ENCODE measurements at regions not wholly inside any gene's neighbourhood (a gene's known extent, or its start where the extent isn't known, plus 50 kb on each side); places are given as distances from the start of the nearest gene placed in this dataset.

DNA sequence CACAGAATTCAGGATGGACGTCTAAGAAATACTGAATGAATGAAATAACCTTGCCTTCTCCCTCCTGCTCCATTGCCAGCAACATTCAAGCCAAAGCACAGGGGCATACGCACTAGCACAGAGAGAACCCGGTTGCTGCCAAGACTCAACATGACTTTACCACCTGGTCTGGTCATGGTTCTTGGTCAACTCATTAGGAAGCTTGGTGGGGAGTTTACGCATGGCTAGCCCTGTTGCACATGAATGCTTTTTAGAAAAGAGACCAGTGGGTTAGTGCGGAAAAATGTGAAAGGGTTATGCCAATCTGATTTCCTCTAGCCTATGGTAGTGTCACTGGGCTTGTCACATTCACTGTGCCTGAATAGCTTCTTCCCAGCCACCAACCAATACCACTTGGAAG, 187.6 kb upstream of the NEBL start:
- DNase-seq (ENCODE audit: low read depth), result no peak

DNA sequence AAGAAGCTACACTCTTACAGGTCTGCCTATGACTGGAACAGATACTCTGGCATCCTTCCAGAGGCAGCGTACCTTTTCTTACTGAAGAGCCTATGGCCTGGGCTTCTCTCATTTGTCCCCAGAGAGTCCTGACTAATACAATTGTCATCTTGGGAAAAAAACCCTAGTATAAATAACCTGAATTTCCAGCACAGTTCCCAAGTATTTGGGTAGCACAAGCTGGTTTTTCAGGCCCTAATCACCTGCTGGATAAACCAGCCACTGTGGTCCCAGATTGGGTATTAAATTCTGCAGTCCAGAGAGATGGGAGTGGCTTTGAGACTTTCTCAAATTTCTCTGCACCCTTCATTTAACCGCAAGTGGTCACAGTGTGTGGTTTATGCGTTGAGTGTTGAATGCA, 186.8 kb upstream of the NEBL start:
- no peak for DNase-seq (ENCODE audit: low read depth)

DNA sequence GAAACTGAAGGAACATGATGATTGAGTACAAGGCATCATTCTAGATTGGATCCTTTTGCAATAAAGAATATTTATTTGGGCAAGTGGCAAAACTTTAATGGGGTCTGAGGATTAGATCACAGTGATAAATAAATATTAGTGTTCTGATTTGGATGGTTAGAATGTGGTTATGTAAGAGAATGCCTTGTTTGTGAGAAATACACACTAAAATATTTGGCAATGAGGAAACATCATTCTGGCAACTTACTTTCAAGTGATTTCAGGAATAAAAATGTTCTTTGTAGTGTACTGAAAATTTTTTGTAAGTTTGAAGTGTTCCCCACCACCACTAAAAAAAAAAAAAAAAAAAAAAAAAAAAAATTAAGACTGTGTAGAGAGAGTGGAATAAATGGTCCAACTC, 185.1 kb upstream of the NEBL start:
- no peak for DNase-seq (ENCODE audit: low read depth)

DNA sequence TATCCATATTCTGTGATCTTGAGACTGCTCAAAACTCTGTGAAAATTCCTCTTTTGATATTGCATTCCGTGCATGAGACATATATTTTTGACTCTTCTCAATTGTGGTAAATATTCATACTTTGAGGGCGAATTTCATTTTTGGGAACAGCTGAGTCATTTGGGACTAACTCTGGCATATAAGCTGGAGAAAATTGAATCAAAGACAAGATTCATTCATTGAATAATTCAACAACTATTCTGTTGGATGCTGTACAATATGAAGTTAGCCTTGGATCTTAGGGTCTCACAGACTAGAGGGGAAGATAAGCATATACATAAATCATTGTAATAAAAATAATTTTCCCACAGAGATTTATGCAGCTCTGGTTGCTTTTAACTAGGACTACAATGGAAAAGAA, 183.2 kb upstream of the NEBL start:
- DNase-seq (ENCODE audit: low read depth), result no peak

DNA sequence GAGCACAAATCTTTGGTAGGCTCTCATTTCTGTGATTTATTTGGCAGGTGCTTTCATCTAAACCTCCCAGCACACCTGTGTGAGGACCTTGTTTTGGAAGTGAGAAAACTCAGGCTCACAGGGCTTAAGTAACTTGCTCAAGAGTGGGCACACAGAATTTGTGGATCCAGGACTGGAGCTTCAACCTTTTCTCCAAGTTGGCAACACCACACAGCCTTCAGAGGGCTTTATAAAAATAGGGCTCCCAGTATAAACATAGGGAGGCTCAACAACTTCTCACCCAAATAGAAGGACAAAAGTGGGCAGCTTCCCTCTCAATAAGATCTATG, 182.2 kb upstream of the NEBL start:
- DNase-seq (ENCODE audit: low read depth), result no peak

DNA sequence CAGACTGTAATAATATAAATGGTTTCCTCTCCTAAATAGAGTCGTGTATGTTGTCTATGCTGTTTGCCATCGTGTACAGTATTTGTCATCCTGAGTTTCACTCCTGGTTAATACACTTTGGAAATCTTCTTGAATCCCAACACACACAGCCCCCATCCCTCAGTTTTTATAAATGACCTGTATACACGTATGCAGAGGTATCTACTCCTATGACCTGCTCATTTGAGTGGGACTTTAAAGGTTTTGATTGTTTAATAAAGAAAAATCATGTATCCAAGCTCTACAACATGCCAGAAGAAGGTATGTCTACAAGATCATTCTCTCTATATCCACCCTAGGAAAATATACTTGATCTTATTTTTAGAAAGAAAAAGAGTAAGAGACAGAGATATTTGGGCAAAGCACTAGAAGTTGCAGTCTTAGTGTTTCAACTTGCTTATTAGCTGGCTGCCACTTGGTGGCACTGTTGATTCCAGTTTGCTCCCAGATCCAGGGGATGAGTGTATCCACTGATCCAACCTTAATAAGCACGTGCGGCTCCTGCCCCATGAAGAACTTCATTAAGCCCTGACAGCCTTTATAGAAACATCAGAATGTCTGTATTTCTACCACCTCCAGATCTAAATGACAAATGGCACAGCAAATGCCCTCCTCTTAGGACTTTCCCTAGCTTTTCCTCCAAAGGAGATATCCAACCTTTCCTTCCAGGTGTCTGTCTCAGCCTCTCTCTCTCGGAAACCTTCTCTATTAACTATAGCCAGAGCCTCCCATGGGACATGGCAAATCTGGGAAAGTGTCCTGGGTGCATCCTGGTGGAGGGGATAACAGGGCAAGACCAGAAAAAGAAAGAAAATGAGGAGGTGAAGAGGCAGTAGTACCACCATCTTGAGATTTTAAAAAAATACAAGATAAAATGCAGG, 181.6 kb upstream of the NEBL start:
- no peak for DNase-seq (ENCODE audit: low read depth)

DNA sequence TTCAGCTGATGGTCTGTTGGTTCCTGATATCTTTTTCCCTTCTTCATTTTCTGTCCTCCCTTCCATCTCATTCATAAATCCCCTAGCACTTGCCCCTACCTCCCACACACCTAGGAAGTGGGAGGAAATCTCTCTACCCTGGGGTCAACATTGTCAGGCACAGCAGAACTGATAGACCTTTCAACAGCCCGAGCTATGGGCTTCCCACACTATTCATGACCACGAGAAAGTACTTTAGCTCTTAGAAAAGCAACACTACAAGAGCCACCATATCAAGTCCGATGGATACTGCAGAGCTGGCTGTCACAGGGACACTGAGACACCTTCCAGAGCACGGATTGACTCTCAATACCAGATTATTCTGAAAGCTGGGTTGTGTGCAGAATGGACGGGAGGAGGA, 180.6 kb upstream of the NEBL start:
- DNase-seq (ENCODE audit: low read depth), result no peak

DNA sequence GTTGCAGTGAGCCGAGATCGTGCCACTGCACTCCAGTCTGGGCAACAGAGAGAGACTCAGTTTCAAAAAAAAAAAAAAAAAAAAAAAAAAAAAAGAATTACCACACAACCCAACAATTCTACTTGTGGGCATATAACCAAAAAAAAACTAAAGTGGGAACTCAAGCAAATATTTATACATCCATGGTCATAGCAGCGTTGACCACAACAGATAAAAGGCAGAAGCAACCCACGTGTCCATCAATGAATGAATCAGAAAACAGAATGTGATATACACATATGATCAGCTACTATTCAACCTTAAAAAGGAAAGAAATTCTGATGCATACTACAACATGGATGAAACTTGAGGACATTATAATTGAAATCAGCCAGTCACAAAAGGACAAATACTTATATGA, 179.3 kb upstream of the NEBL start:
- DNase-seq (ENCODE audit: low read depth), result no peak

DNA sequence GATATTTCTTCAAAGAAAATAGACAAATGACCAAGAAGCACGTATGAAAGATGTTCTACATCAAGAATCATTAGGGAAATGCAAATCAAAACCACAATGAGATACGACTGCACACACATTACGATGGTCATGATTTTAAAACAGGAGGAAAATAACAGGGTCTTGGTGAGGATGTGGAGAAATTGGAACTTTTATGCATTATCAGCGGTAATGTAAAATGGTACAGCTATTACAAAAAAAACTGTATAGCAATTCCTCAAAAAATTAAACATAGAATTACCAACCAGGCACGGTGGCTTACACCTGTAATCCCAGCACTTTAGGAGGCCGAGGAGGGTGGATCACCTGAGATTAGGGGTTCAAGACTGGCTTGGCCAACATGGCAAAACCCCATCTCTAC, 178.8 kb upstream of the NEBL start:
- no peak for DNase-seq (ENCODE audit: low read depth)

DNA sequence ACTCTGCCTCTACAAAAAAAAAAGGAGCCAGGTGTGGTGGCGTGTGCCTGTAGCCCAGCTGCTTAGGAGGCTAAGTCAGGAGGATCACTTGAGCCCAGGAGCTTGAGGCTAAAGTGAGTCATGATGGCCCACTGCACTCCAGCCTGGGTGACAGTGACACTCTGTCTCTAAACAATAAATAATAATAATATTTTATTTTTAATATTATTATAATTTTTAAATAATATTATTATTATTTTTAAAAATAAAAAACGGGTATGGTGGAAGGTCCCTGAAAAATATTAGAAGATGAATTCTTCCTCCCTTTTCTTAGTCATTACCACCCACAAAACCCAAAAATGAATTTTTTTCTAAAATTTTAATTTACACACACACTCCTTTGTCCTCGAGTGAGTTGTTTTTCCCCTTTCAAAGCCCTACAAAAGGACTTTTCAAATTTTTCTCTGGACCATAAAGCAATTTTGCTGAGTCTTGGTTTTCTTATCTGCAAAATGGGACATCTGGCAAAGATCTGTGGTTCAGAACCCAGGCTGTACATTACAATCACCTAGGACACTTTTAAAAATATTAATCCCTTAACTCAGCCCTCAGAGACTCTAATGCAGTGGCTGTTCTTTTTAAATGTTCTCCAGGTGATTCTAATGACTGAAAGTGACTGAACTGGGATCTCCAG, 174.0 kb upstream of the NEBL start:
- DNase-seq (ENCODE audit: low read depth), result no peak

DNA sequence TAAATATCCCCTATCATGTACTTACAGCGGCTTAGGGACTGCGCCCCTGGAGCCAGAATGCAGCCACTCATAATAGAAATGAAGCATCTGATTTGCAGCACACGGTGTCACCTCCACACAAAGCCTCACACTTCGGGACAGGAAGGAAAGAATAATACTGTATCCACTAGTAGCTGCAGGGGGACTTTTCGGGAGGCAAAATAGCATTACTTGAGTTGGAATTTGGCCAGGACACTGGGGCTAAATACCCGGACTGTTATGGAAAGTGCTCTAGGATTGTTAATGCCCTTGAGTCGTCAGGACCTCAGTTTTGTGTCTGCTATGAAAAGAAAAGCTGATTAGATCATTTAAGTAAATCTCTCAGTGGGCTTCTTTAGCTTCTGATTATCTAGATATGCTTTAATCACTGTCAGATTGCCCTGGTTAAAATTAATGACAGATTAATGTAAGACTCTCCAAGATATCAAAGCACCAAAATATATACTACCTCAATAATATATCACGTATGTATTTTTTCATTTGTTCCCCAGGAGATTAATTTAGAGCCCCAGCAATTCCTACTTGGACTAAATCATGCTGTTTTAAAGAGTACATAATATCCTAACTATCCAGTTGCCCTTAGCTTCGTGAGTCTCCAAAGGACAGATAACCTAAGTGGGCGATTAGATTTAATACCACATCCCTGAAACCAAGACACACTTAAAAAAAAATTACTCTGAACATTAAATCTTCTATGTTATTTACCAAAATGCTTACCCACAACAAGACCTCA, 173.0 kb upstream of the NEBL start:
- no peak for DNase-seq (ENCODE audit: low read depth)

DNA sequence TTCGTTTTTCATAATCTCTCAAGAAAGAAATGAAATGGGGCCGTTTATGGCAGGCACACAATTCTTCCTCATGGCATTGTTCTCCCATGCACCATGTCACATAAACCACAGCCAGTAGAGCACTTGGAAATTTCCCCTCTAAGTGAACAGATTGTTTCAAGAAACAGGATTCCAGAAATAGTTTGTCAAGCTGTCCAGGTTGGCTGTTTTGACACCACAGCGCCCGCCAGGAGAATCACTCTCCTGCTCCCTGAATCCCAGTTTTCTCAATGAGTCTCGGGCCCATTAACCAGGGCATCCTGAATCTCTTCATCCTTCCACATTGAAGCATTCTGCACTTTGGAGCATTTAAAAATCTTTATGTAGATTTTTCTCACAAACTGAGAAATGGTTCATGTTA, 172.2 kb upstream of the NEBL start:
- no peak for DNase-seq (ENCODE audit: low read depth)

DNA sequence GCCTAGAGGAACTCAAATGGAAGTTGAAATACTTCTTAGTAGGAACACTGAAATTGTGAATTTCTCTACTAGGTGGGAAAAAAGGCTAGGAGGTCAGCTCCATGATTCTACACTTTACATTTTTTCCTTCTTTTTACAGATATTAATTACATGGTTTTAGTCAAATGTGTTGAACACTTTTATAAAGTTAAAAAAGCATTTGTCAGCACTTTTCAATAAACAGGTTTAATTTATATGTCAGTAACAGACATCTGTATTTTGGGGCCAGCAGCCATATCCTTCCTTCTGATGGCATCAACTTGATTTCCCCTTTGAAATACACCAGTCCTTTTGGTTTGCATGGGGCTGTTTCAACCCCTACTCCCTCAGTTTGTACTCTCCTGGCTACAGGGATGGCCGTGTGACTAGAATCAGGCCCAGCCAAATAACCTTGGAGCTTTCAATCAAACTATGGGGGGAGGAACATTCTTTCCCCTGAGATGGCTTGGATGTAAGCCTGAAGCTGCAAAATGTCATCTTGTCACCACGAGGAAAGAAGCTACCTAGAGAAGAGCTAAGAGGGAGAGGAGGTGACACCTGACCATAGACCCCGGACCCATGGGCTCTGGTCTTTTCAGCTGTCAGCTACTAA, 171.0 kb upstream of the NEBL start:
- DNase-seq (ENCODE audit: low read depth), result no peak

DNA sequence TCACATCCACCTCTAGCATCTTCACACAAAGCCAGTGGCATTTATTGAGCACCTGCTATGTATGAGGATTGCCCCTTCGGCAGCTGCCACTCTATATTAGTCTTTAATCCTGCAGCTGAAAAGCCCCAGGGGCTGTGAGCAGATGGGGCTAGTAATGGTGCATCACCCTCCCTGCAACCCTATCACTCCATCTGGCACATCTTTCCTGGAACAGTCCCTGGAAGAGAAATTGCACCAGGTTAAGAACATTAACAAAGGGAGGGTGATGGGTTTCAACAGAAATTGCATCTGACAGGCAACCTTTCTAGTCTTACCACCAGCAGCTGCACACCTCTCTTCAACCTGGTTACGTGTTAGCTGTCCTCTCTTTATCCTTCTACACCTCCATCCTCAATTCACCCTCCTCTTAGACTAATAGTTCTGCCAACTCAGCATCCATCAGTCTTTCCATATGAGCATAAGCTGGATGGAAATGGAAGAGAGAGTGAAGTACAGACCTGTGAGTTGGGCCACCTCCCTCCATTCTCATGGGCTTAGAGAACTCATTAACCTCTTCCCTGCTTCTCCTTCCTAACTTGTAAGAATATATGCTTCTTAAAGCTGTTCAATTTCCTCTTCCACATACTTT, 168.6 kb upstream of the NEBL start:
- no peak for DNase-seq (ENCODE audit: low read depth)

DNA sequence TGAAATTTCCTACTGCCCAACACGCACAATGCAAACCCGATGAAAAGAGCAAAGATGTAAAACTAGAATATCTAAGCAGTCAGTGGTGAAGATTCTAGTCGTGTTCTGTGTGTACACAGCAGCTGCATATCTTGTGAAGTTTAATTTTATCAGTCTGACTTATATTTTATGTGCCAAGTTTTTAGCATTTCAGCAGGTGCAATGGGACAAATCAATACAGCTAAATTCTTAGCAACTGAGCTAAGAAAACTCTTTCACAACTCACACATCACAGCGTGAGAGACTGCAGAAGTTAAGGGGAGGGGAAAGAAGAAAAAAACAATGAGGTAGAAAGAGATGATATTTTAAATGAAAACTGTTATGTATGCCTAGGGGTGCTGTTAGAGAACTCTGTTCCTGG, 164.9 kb upstream of the NEBL start:
- DNase-seq (ENCODE audit: low read depth), result no peak

DNA sequence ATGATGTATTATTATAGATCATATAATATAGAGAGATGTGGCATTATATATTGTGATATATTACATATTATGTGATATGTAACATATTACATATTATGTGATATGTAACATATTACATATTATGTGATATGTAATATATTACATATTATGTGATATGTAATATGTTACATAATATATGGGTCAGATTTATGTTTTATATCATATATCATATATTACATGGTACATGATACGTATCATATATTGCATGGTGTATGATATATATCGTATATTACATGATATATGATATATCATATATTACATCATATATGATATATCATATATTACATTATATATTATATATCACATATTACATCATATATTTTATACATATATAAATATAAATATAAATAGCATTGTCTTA, 164.1 kb upstream of the NEBL start:
- DNase-seq (ENCODE audit: low read depth), result no peak

DNA sequence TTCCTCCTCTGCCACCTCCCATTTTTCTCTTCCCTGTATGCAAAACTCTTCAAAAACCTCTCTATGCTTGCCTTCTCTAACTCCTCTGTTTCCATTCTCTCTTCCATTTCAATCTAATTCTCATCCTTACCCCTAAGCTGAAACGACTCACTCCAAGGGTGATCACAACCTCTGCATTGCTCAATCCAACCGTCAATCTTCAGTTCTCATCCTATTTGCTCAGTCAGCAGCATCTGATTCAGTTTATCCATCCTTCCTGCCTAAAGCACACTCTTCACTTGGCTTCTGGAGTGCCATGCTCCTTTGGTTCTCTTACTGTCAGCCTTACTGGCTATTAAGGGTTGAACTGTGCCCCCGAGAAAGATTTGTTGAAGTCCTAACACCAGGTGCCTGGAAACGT, 163.5 kb upstream of the NEBL start:
- no peak for DNase-seq (ENCODE audit: low read depth)

DNA sequence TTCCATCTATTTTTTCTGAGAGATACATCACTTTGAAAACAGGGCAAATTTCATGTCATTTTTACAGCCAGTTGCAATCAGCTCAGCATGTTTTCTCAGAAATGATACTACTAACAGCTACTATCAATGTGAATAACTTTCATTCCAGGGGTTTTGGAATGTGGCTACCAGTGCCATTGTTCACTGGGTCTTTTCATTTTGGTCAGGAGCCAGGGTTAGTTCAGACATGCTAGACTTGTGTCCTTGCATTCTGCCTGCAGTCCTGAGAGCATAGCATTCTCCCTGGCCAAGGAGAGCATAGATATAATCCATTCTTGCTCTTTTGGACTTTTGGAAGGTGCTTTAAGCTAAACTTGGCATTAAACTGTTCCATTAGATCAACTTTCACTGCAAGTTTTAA, 160.9 kb upstream of the NEBL start:
- no peak for DNase-seq (ENCODE audit: low read depth)

DNA sequence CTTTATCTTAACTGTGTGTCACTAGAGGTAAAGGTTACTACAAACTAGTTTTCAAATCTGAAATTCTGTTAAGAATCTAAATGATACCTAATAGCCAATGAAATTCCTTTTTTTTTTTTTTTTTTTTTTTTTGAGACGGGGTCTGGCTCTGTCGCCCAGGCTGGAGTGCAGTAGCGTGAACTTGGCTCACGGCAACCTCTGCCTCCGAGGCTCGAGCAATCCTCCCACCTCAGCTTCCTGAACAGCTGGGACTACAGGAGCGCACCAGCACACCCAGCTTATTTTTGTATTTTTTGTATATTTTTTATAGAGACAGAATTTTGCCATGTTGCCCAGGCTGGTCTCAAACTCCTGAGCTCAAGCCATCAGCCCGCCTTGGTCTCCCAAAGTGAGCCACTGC, 160.3 kb upstream of the NEBL start:
- DNase-seq (ENCODE audit: low read depth), result no peak

DNA sequence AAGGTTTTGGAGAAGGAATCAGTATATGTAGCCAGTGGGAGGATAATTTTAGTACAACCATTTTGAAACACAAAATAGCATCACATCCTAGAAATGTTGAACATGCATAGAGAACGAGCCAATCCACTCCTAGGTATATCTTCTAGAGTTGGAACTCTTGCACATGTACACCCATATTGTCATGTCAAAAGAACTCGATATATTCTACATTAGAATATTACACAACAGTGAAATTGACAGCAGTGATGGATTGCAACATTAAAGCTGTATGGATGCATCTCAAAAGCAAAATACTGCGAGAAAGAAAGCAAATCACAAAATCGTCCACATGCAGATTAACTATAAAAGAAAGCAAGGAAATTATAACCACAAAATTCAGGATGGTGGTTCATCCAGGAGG, 159.3 kb upstream of the NEBL start:
- no peak for DNase-seq (ENCODE audit: low read depth)

DNA sequence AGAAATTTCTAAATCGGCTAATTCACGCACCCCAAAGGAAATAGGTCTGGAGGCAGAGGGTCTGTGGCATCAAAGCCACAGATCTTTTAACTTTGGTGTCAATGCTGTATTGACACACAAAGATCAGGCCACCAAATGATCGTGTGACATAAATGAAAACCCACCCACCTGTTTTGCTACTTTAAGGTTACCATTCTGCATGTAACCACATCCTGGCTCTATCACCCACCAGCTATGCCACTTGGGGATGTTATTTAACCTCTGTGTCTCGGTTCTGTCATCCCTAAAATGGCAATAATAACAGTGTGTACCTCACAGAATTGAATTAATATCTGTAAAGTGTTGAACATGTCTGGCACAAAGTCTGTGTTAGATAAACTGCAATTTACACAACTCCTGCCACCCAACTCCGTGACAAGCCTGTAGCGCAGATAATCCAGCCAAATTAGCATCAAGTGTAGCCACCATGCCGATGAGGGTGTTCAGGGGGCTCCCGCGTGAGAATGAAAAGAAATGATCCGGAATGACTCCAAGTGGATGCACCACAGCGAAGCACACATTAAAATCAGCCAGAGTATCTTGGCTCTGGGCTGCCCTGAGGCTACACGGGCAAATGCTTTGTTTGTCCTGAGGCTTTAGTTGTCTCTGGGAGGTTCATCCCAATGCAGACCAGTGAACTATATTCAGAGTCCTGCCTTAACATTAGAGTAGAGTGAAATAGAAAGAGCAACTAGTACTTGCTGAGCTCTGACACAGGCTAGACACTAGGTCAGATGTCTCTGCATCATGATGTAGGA, 158.4 kb upstream of the NEBL start:
- DNase-seq (ENCODE audit: low read depth), result no peak

Data from stimulated activated CD8-positive, alpha-beta memory T cell treated with anti-CD3 and anti-CD28 coated beads, Interleukin-12 subunit alpha, Interleukin-12 subunit beta, amount 100 ng/mL, for 1 hour (primary cell).